ENCODE measurements at regions not wholly inside any gene's neighbourhood (a gene's known extent, or its start where the extent isn't known, plus 50 kb on each side); places are given as distances from the start of the nearest gene placed in this dataset.

GRCh38 chr5:122559676-122560075 lies 215.2 kb upstream of the SNX2 start:
- dilution Hi-C loops (cut with HindIII; ENCODE audit: low sequenced_read_pairs, unreplicated experiment): no loop called here
- H3K4ac ChIP-seq (ENCODE audit: low read depth, low read length): no peak overlapping the region
- no peaks in the 10 kb centered on the region for H3K4me1 ChIP-seq (ENCODE audit: control insufficient read depth, insufficient read depth, low read length)
- no peak overlapping the region for H2AK5ac ChIP-seq (ENCODE audit: low read depth, low read length)
- no peak overlapping the region for H4K5ac ChIP-seq (ENCODE audit: low read depth, low read length)
- in situ Hi-C loops (cut with MboI; ENCODE audit: low sequenced_read_pairs): no loop called here
- H3K14ac ChIP-seq (replicated peaks; ENCODE audit: low read depth, low read length): no peak overlapping the region
- no peak overlapping the region for H4K91ac ChIP-seq (ENCODE audit: insufficient read depth, low read depth, low read length)
- no peaks in the 10 kb centered on the region for H3K36me3 ChIP-seq (ENCODE audit: control insufficient read depth, insufficient read depth, low read length)
- no peak overlapping the region for H3K9ac ChIP-seq (ENCODE audit: low read depth, low read length)
- no peak overlapping the region for H3K4me2 ChIP-seq (ENCODE audit: low read depth, low read length)
- H4K20me1 ChIP-seq (ENCODE audit: insufficient read depth, low read length): no peaks in the 10 kb centered on the region
- H2AK9ac ChIP-seq (replicated peaks; ENCODE audit: low read depth, low read length, poor library complexity): no peak overlapping the region
- H3K79me1 ChIP-seq (ENCODE audit: low read depth in 1 of 2, low read length in 2 of 2): no peaks in the 10 kb centered on the region
- H2BK15ac ChIP-seq (ENCODE audit: low read depth, low read length): no peak overlapping the region
- H3K18ac ChIP-seq (ENCODE audit: low read depth, low read length): no peak overlapping the region
- POLR2A ChIA-PET (ENCODE audit: unreplicated experiment): no interaction called here
- no peak overlapping the region for H3K4me3 ChIP-seq (ENCODE audit: insufficient read depth, low read depth, low read length)
- no peak overlapping the region for H2AFZ ChIP-seq (replicated peaks; ENCODE audit: low read length, poor library complexity)
- no peak overlapping the region for H4K8ac ChIP-seq (ENCODE audit: low read depth in 2 of 2, low read length in 2 of 2)
- H3K9me1 ChIP-seq (ENCODE audit: insufficient read depth, low read length): no peaks in the 10 kb centered on the region
- CTCF ChIA-PET: no interaction called here
- H3K9me3 ChIP-seq (ENCODE audit: control insufficient read depth, insufficient read depth, low read length): no peaks in the 10 kb centered on the region
- H2BK5ac ChIP-seq (ENCODE audit: low read depth, low read length, poor library complexity, severe bottlenecking): no peak overlapping the region
- no peak overlapping the region for H3K23ac ChIP-seq (ENCODE audit: low read depth, low read length)
- ATAC-seq (ENCODE audit: low read depth): no peak
- BruUV-seq (replicated peaks): no TSS peak
- no peak overlapping the region for H2BK120ac ChIP-seq (ENCODE audit: low read depth, low read length)
- TF ChIP-seq CHD1 (IDR thresholded peaks at IDR 0.05; ENCODE audit: low read depth, low read length) (no peak), RAD21 (IDR thresholded peaks at IDR 0.05; ENCODE audit: low read length) (no peak), ELK1 (IDR thresholded peaks at IDR 0.05; ENCODE audit: borderline replicate concordance, low read depth, low read length) (no peak), RFX5 (IDR thresholded peaks at IDR 0.05; ENCODE audit: low read depth, low read length) (no peak), CEBPB (IDR thresholded peaks at IDR 0.05; ENCODE audit: low read depth, low read length) (no peak), POLR2A (IDR thresholded peaks at IDR 0.05; ENCODE audit: low read depth, low read length) (no peak), NFE2L2 (IDR thresholded peaks at IDR 0.05; ENCODE audit: low read depth, low read length) (no peak), MAZ (IDR thresholded peaks at IDR 0.05; ENCODE audit: borderline replicate concordance, low read depth, low read length) (no peak)
- intact Hi-C loops (cut with micrococcal nuclease): no loop called here
- no peak overlapping the region for H2BK20ac ChIP-seq (ENCODE audit: low read depth, low read length)
- DNase-seq: no peak
- H3K56ac ChIP-seq (ENCODE audit: extremely low read depth, insufficient read depth, low read length): no peak overlapping the region
- no peak overlapping the region for H3K27ac ChIP-seq (ENCODE audit: insufficient read depth, low read length)
- no peaks in the 10 kb centered on the region; the same call in 1 of the 2 replicates for H3K27me3 ChIP-seq (ENCODE audit: control insufficient read depth, insufficient read depth, low read length)

Measured in IMR-90 (cell line).